Ishikawa (cell line): ENCODE measurements at regions not wholly inside any gene's neighbourhood (a gene's known extent, or its start where the extent isn't known, plus 50 kb on each side); places are given as distances from the start of the nearest gene placed in this dataset.

ENCODE experiments used
- EGR1 ChIP-seq: IDR thresholded peaks from 2 replicates; pipeline ENCODE4 v1.6.1; 2012
- FOXM1 ChIP-seq: IDR thresholded peaks from 2 replicates; pipeline ENCODE4 v1.6.1; 2012; ENCODE audit warnings: low read depth, borderline replicate concordance
- RAD21 ChIP-seq: IDR thresholded peaks from 2 replicates; pipeline ENCODE4 v1.6.1; 2012; ENCODE audit warnings: low read depth
- TAF1 ChIP-seq: IDR thresholded peaks from 2 replicates; pipeline ENCODE4 v1.6.1; 2012; ENCODE audit warnings: low read depth, mild to moderate bottlenecking
- USF1 ChIP-seq: IDR thresholded peaks from 2 replicates; pipeline ENCODE4 v1.6.1; 2012
- YY1 ChIP-seq: IDR thresholded peaks from 2 replicates; pipeline ENCODE4 v1.6.1; 2012; ENCODE audit warnings: low read depth

- no peak for TF ChIP-seq USF1
- no peak for TF ChIP-seq YY1
- TF ChIP-seq TAF1, result no peak
- TF ChIP-seq FOXM1, result no peak
- TF ChIP-seq RAD21, result no peak
- TF ChIP-seq EGR1, result no peak
Measured at GRCh38 chr14:38868399-38869290, 234.4 kb downstream of the SEC23A start.
